GM12874 (cell line): ENCODE measurements at regions not wholly inside any gene's neighbourhood (a gene's known extent, or its start where the extent isn't known, plus 50 kb on each side); places are given as distances from the start of the nearest gene placed in this dataset.

Experiments
- CTCF ChIP-seq: IDR thresholded peaks from 2 replicates; pipeline ENCODE4 v1.5.1; 2011; ENCODE audit warnings: low read depth, mild to moderate bottlenecking, control low read depth, low read length, moderate library complexity; ENCODE audit not compliant: insufficient read depth

DNA sequence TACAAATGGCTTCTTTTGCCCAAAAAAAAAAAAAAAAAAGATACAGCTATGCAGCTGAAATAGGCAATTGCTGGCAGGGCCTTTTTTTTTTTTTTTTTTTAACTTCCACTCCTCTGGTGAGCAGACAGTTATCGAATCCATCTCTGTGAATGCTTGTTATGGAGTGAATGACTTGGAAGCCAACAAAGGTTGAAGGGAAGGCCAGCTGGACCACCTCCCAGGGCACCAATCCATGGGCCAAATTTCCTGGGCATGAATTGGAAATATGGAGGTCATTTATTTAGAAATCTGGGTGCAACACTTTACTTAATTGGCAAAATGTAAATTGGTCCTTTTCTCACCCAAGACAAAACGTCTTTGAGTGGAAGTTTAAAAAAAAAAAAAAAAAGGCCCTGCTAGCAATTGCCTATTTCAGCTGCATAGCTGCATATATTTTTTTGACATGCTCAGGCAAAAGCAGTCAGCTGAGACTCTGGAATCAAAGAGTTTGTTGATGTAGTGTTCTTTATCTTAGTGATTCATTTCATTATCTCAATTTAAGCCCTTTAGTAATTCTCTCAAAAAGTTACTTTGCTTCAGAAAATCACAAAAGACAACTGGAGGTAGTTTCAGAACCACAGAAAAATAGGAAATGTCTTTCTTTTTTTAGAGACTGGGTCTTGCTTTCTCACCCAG, 392.2 kb upstream of the KLF4 start:
- TF ChIP-seq CTCF = no peak

GRCh38 chr9:107878462-107878861, 388.9 kb upstream of the KLF4 start:
- no peak for TF ChIP-seq CTCF

DNA sequence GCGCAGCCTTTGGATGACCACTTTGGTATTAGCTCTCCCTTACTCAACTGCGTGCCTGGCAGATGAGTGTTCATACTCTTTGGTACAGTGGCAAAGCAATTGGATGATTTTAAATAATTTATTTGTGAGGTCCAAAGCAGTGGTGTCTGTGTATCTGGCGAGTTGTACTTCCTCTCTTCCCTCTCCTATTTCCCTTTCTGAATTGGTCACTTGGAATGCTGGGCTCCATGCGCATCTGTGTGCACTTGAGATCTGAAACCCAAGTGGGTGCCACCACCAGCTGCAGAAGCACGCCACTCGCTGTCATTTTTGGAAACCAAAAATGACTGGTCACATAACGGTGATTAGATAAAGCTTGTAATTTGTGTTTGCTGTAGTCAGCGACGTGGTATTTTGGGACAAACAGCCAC, 386.0 kb upstream of the KLF4 start:
- TF ChIP-seq CTCF = no peak

GRCh38 chr9:107874591-107875369, 385.2 kb upstream of the KLF4 start:
- TF ChIP-seq CTCF = no peak

DNA sequence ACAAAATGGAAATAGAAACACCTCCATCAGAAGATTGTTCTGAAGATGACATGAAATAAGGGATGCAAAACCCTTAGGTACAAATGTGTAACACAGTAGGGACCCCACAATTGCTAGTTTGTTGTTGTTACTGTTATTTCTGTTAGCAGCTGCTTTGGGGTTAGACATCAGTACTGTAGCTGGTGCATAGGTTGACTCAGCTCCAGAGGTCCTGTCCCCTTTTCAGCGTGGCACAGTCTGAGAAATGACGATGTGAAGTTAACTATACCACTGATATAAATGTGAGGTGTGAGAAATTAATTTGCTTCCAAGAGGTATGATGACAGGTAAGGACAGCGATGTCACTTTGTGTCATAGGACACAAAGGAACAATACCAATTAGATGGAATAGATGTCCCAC, 384.6 kb upstream of the KLF4 start:
- no peak for TF ChIP-seq CTCF

DNA sequence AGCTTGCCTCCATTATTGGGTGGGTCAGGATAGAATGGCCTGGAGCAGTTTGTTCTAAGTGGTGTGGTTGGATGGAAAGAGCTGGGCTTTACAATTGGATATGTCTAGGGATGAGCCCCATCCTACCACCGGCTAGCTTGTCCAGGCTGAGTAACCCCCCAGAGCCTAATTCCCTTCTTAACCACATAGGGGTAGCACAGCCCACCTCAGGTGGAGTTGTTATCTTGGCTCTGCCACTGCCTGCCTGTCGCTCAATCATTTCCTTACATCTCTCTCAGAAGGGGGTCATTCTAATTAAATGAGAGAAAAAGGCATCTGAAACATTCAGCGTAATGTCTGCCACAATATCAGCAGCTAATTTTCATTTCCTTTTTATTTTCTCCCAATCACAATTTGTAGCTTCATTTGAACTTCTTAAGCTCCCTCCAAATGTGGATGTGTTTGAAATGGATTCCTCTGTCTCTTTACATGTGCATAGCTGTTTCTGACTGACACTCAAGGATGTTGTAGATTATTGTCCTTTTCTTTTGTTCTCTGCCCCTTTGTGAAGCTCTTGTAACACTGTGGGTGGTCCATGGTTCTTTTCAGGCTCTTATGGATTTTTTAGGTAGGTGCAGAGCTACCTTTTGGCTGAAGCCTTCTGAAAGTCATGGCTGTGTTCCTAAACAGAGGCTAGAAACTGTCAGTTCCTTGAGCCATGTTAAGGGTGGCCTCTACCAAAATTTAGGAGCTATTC, 383.1 kb upstream of the KLF4 start:
- no peak for TF ChIP-seq CTCF

- TF ChIP-seq CTCF = no peak
Observed at GRCh38 chr9:107870927-107871680, 381.5 kb upstream of the KLF4 start.
